RPMI8226 (cell line): ENCODE measurements at regions not wholly inside any gene's neighbourhood (a gene's known extent, or its start where the extent isn't known, plus 50 kb on each side); places are given as distances from the start of the nearest gene placed in this dataset.
"Not testable (repeated sequence)": the region's sequence is repeated elsewhere in the genome, so short reads cannot be mapped to it uniquely, and the experiment has no call there.

ENCODE experiments used
- DNase-seq: peaks from one replicate; pipeline ENCODE4 v3.0.0-alpha.2; 2015

GRCh38 chr5:90338712-90339372 is 70.7 kb downstream of the CETN3 start:
- no peak for DNase-seq

GRCh38 chr5:90337449-90338052 is 72.0 kb downstream of the CETN3 start:
- no peak for DNase-seq

GRCh38 chr5:90336752-90337151 is 72.8 kb downstream of the CETN3 start:
- no peak for DNase-seq

GRCh38 chr5:90334741-90335140 is 74.8 kb downstream of the CETN3 start:
- no peak for DNase-seq

GRCh38 chr5:90329911-90330310 is 79.6 kb downstream of the CETN3 start:
- DNase-seq = no peak

- no peak for DNase-seq
Observed at GRCh38 chr5:90326995-90327394, 82.6 kb downstream of the CETN3 start.

- no peak for DNase-seq
Observed at GRCh38 chr5:90325093-90325492, 84.5 kb downstream of the CETN3 start.

- not testable (repeated sequence) for DNase-seq
Observed at GRCh38 chr5:90320348-90320747, 89.2 kb downstream of the CETN3 start.

GRCh38 chr5:90312027-90312426 is 97.5 kb downstream of the CETN3 start:
- no peak for DNase-seq

GRCh38 chr5:90311401-90311800 is 98.2 kb downstream of the CETN3 start:
- DNase-seq = no peak

GRCh38 chr5:90308787-90309585 is 100.6 kb downstream of the CETN3 start:
- DNase-seq = no peak

GRCh38 chr5:90307782-90308181 is 101.8 kb downstream of the CETN3 start:
- no peak for DNase-seq

GRCh38 chr5:90307322-90307721 is 102.2 kb downstream of the CETN3 start:
- DNase-seq = no peak

- no peak for DNase-seq
Observed at GRCh38 chr5:90306613-90307012, 102.9 kb downstream of the CETN3 start.

GRCh38 chr5:90305041-90305720 is 104.4 kb downstream of the CETN3 start:
- no peak for DNase-seq

- DNase-seq = peak; percentile 90
Observed at GRCh38 chr5:90301248-90301647, 108.3 kb downstream of the CETN3 start.

GRCh38 chr5:90297045-90297764 is 112.4 kb downstream of the CETN3 start:
- DNase-seq = no peak

GRCh38 chr5:90294604-90295003 is 115.0 kb downstream of the CETN3 start:
- no peak for DNase-seq

- no peak for DNase-seq
Observed at GRCh38 chr5:90293931-90294330, 115.6 kb downstream of the CETN3 start.

GRCh38 chr5:90290648-90291047 is 118.9 kb downstream of the CETN3 start:
- DNase-seq = peak; percentile 36

- peak; percentile 77 for DNase-seq
Observed at GRCh38 chr5:90289837-90290236, 119.7 kb downstream of the CETN3 start.

- DNase-seq = no peak
Observed at GRCh38 chr5:90287036-90287435, 122.5 kb downstream of the CETN3 start.

GRCh38 chr5:90285581-90285980 is 124.0 kb downstream of the CETN3 start:
- DNase-seq = no peak
